ENCODE measurements at regions not wholly inside any gene's neighbourhood (a gene's known extent, or its start where the extent isn't known, plus 50 kb on each side); places are given as distances from the start of the nearest gene placed in this dataset.

DNA sequence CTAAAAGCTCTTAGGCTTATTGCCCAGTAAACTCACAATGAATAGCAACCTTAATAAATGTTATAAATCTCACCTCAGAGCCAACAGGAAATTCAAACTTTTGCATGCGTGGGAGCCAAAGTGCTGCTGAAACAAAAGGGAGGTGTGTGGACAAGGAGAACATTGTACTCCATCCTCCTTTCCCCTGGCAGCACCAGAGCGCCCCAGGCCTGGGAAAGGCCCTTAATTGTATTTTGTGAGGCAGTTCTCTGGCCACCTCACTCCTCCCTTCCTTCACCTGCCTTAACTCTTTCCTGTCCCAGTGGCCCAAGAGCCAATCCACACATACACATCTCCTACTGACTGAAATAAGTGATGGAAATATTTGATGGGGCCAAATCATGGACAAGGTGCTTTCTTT is 648.5 kb downstream of the LMO4 start:
- H3K27ac ChIP-seq (ENCODE audit: low read depth, low read length, poor library complexity, severe bottlenecking), result no peak overlapping the region
- ChIA-PET POLR2A (ENCODE audit: low non-redundant PET) (no interaction called here), CTCF (no interaction called here)
- no peak overlapping the region for H3K4me3 ChIP-seq (ENCODE audit: low read depth, low read length, poor library complexity, severe bottlenecking)
- no peaks in the 10 kb centered on the region for H3K9me3 ChIP-seq (ENCODE audit: low read depth, low read length, poor library complexity, severe bottlenecking)
- no peaks in the 10 kb centered on the region for H3K4me1 ChIP-seq (ENCODE audit: insufficient read depth, low read length, poor library complexity, severe bottlenecking)
- TF ChIP-seq EZH2 (IDR thresholded peaks at IDR 0.05; ENCODE audit: borderline replicate concordance, low read depth, low read length, poor library complexity, severe bottlenecking), result no peak
- TF ChIP-seq, protein P1, sequence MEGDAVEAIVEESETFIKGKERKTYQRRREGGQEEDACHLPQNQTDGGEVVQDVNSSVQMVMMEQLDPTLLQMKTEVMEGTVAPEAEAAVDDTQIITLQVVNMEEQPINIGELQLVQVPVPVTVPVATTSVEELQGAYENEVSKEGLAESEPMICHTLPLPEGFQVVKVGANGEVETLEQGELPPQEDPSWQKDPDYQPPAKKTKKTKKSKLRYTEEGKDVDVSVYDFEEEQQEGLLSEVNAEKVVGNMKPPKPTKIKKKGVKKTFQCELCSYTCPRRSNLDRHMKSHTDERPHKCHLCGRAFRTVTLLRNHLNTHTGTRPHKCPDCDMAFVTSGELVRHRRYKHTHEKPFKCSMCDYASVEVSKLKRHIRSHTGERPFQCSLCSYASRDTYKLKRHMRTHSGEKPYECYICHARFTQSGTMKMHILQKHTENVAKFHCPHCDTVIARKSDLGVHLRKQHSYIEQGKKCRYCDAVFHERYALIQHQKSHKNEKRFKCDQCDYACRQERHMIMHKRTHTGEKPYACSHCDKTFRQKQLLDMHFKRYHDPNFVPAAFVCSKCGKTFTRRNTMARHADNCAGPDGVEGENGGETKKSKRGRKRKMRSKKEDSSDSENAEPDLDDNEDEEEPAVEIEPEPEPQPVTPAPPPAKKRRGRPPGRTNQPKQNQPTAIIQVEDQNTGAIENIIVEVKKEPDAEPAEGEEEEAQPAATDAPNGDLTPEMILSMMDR (conservative IDR thresholded peaks at IDR 0.05; ENCODE audit: low read depth, low read length), result no peak
- DNase-seq (ENCODE audit: low spot score), result no peak
- intact Hi-C loops (cut with micrococcal nuclease; ENCODE audit: unreplicated experiment), result no loop called here
- H3K27me3 ChIP-seq (replicated peaks; ENCODE audit: insufficient read depth, low read depth, low read length, poor library complexity), result no peaks in the 10 kb centered on the region
- H3K36me3 ChIP-seq (ENCODE audit: insufficient read depth, low read length, poor library complexity, severe bottlenecking), result no peaks in the 10 kb centered on the region
- BruUV-seq (replicated peaks), result no TSS peak

DNA sequence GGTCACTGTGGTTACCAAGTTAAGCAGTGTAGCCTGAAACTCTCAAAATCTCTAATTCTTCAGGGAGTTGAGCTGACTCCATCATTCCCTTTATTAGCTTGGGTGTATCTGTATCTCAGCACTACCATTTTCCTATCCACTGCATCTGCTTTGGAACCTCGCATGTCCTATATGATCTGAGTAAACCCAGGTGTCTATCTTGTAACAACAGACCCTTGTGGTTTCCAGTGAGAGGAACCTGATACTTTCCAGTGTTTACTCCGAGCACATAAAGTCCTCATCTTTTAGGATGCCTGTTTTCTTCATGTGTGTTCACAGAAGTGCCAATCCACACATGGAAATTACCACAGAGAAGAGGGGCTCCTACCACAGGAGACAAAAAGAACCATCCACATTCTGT is 650.4 kb downstream of the LMO4 start:
- H3K9me3 ChIP-seq (ENCODE audit: low read depth, low read length, poor library complexity, severe bottlenecking), result no peaks in the 10 kb centered on the region
- BruUV-seq (replicated peaks), result no TSS peak
- no peak for TF ChIP-seq EZH2 (IDR thresholded peaks at IDR 0.05; ENCODE audit: borderline replicate concordance, low read depth, low read length, poor library complexity, severe bottlenecking)
- TF ChIP-seq, protein P1 (conservative IDR thresholded peaks at IDR 0.05; ENCODE audit: low read depth, low read length), result no peak
- ChIA-PET POLR2A (ENCODE audit: low non-redundant PET) (no interaction called here), CTCF (no interaction called here)
- H3K4me1 ChIP-seq (ENCODE audit: insufficient read depth, low read length, poor library complexity, severe bottlenecking), result no peaks in the 10 kb centered on the region
- intact Hi-C loops (cut with micrococcal nuclease; ENCODE audit: unreplicated experiment), result no loop called here
- no peaks in the 10 kb centered on the region for H3K27me3 ChIP-seq (replicated peaks; ENCODE audit: insufficient read depth, low read depth, low read length, poor library complexity)
- no peak overlapping the region for H3K4me3 ChIP-seq (ENCODE audit: low read depth, low read length, poor library complexity, severe bottlenecking)
- H3K36me3 ChIP-seq (ENCODE audit: insufficient read depth, low read length, poor library complexity, severe bottlenecking), result no peaks in the 10 kb centered on the region
- DNase-seq (ENCODE audit: low spot score), result no peak
- no peak overlapping the region for H3K27ac ChIP-seq (ENCODE audit: low read depth, low read length, poor library complexity, severe bottlenecking)

DNA sequence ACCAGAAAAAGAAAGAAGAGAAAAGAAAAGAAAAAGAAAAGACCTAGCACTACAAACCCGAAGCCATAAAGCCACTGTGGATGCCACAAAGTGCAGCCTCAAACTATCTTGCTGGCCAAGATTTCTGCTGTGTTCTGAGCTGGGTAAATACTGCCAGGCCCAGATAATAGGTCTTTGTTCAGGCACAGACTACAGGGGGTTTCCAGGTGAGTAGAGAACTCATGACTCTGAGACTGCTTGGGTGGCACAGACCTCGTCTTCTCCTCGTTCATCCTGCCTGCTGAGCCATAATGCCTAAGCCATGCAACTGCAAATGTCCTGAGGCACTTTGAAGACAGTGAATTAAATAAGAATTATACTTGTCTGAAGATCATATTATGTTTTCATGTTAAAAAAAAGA is 651.8 kb downstream of the LMO4 start:
- no peak overlapping the region for H3K4me3 ChIP-seq (ENCODE audit: low read depth, low read length, poor library complexity, severe bottlenecking)
- no peaks in the 10 kb centered on the region for H3K4me1 ChIP-seq (ENCODE audit: insufficient read depth, low read length, poor library complexity, severe bottlenecking)
- H3K36me3 ChIP-seq (ENCODE audit: insufficient read depth, low read length, poor library complexity, severe bottlenecking), result no peaks in the 10 kb centered on the region
- no peak for TF ChIP-seq EZH2 (IDR thresholded peaks at IDR 0.05; ENCODE audit: borderline replicate concordance, low read depth, low read length, poor library complexity, severe bottlenecking)
- TF ChIP-seq, protein P1 (conservative IDR thresholded peaks at IDR 0.05; ENCODE audit: low read depth, low read length), result no peak
- ChIA-PET CTCF (no interaction called here), POLR2A (ENCODE audit: low non-redundant PET) (no interaction called here)
- H3K27me3 ChIP-seq (replicated peaks; ENCODE audit: insufficient read depth, low read depth, low read length, poor library complexity), result no peaks in the 10 kb centered on the region
- DNase-seq (ENCODE audit: low spot score), result no peak
- no peaks in the 10 kb centered on the region for H3K9me3 ChIP-seq (ENCODE audit: low read depth, low read length, poor library complexity, severe bottlenecking)
- no TSS peak for BruUV-seq (replicated peaks)
- no peak overlapping the region for H3K27ac ChIP-seq (ENCODE audit: low read depth, low read length, poor library complexity, severe bottlenecking)
- intact Hi-C loops (cut with micrococcal nuclease; ENCODE audit: unreplicated experiment), result no loop called here

Measured in A673 (cell line).